Spleen (tissue), 11 donors: ENCODE measurements at regions not wholly inside any gene's neighbourhood (a gene's known extent, or its start where the extent isn't known, plus 50 kb on each side); places are given as distances from the start of the nearest gene placed in this dataset.

ENCODE experiments used
- DNase-seq: peaks from one replicate; pipeline ENCODE4 v3.0.0-alpha.2; 2020
- H3K27ac ChIP-seq, 8 donors: fragments of 200-600 bp; sonication (generic) in 7 of 8; 1 replicate in 4 of 8; 2 replicates in 4 of 8; pipeline versions ENCODE4 v1.5.0 to v1.8.0; 2016 to 2021; ENCODE audit warnings: inconsistent platforms in 4 of 8, mild to moderate bottlenecking in 4 of 8, moderate library complexity in 1 of 8
- H3K27me3 ChIP-seq, 7 donors: fragments of 200-600 bp; sonication (generic) in 6 of 7; replicated peaks in 1 of 7; 1 replicate in 4 of 7; 2 replicates in 3 of 7; pipeline versions ENCODE4 v1.5.0 to v1.8.0; 2016 to 2021; ENCODE audit warnings: inconsistent platforms in 3 of 7, mild to moderate bottlenecking in 1 of 7
- H3K36me3 ChIP-seq, 6 donors: fragments of 200-600 bp; sonication (generic) in 5 of 6; 1 replicate in 4 of 6; 2 replicates in 2 of 6; pipeline versions ENCODE4 v1.5.0 to v1.8.0; 2016 to 2021; ENCODE audit warnings: inconsistent platforms in 2 of 6
- H3K4me1 ChIP-seq, 6 donors: fragments of 200-600 bp; sonication (generic) in 5 of 6; 1 replicate in 3 of 6; 2 replicates in 3 of 6; pipeline versions ENCODE4 v1.5.0 to v1.8.0; 2016 to 2021; ENCODE audit warnings: inconsistent platforms in 3 of 6
- H3K4me3 ChIP-seq, 8 donors: fragments of 200-600 bp; sonication (generic) in 7 of 8; 1 replicate in 4 of 8; 2 replicates in 4 of 8; pipeline versions ENCODE4 v1.5.0 to v1.8.0; 2016 to 2021; ENCODE audit warnings: inconsistent platforms in 4 of 8, mild to moderate bottlenecking in 4 of 8, moderate library complexity in 2 of 8
- H3K9me3 ChIP-seq, 8 donors: fragments of 200-600 bp; sonication (generic) in 7 of 8; 1 replicate in 4 of 8; 2 replicates in 4 of 8; pipeline versions ENCODE4 v1.5.0 to v1.8.0; 2016 to 2021; ENCODE audit warnings: inconsistent platforms in 4 of 8
- CTCF ChIP-seq, 11 experiments: fragments of 200-600 bp in 7 of 11; fragments of 450-650 bp in 4 of 11; sonication (generic) in 4 of 11; IDR thresholded peaks in 8 of 11; conservative IDR thresholded peaks in 3 of 11; 1 replicate in 7 of 11; 2 replicates in 4 of 11; pipeline versions ENCODE4 v1.4.0 to v1.8.0; 2016 to 2021; ENCODE audit warnings: antibody characterized with exemption in 11 of 11, inconsistent platforms in 4 of 11, mild to moderate bottlenecking in 1 of 11
- POLR2A ChIP-seq, 3 donors: fragments of 450-650 bp; IDR thresholded peaks; one replicate each; pipeline ENCODE4 v1.5.1; 2017; ENCODE audit warnings: antibody characterized with exemption in 3 of 3, mild to moderate bottlenecking in 1 of 3
- POLR2AphosphoS5 ChIP-seq, 3 donors: sonication (generic); formaldehyde crosslinking; IDR thresholded peaks; one replicate each; pipeline ENCODE4 v1.5.1; 2017; ENCODE audit warnings: antibody characterized with exemption in 3 of 3
- WGBS, 5 donors: extraction: QIAGEN DNeasy Blood & Tissue Kit in 3 of 5; methylation state at CpG; one replicate each; pipeline versions ENCODE4 v1.1.5 to v1.1.7; 2013 to 2018; 5-methylcytosine and 5-hydroxymethylcytosine counted together
- intact Hi-C: fragments of 100-400 bp; cut with DNase I; formaldehyde crosslinking; loops from one replicate; pipeline ENCODE4 v1.15.0; 2023; ENCODE audit warnings: low total_unique reads
- donor health status: healthy with polysubstance abuse.
- donor health status: DM: no; HTN: no; CAD: no; lungs with moderate emphysema.
- donor health status: DM: no; HTN: no; CAD: no.
- donor health status: Bipolar disorder and iron deficiency.
- donor health status: healthy.
- donor health status: DM: no; HTN: no; CAD: no.
- donor health status: DM: yes; HTN: yes; CAD: no.

DNA sequence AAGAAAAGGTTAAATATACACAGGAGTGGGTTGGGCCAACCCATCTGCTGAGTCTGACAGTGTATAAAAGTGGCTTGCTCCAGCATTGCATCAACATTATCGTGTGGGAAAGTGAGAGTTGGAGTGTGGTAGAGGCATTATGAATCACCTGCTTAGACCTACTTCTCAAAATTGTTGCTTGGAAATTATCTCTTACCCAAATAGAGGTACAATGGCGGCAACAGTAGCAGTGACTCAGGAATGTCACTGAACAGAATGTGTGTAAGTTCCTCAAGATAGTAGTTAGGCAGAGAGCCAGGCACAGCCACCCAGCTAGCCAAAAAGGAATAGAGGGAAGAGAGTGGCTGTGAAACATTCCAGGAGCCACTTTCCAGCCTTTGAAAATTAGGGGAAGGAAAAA is 616.0 kb downstream of the NUP35 start:
- 68 to 95% (median 81%) methylated on average over 2 of the region's 2 CpGs for WGBS, 5 donors
- Histone ChIP-seq H3K27ac (no peak overlapping the region), H3K9me3 (peaks cover 0 to 14% (median 0%) of the 10 kb centered on the region in 8 donors), H3K4me1 (no peaks in the 10 kb centered on the region), H3K4me3 (no peak overlapping the region), H3K27me3 (no peaks in the 10 kb centered on the region), H3K36me3 (no peaks in the 10 kb centered on the region)
- intact Hi-C loops, result no loop called here
- no peak for TF ChIP-seq POLR2A (IDR thresholded peaks at IDR 0.05)
- no peak for TF ChIP-seq CTCF (IDR thresholded peaks at IDR 0.05 in 8 of 11, conservative IDR thresholded peaks at IDR 0.05 in 3 of 11)
- no peak for TF ChIP-seq POLR2AphosphoS5 (IDR thresholded peaks at IDR 0.05)
- DNase-seq, result no peak

GRCh38 chr2:183752571-183752970 is 628.3 kb downstream of the NUP35 start:
- H3K27ac ChIP-seq, result no peak overlapping the region
- no peak for DNase-seq
- intact Hi-C loops, result no loop called here

GRCh38 chr2:183759033-183759432 is 634.8 kb downstream of the NUP35 start:
- no peak overlapping the region for H3K4me3 ChIP-seq
- no peaks in the 10 kb centered on the region for H3K9me3 ChIP-seq
- no peak for DNase-seq
- no peaks in the 10 kb centered on the region for H3K4me1 ChIP-seq
- H3K36me3 ChIP-seq, result no peaks in the 10 kb centered on the region
- TF ChIP-seq POLR2A (IDR thresholded peaks at IDR 0.05) (no peak), POLR2AphosphoS5 (IDR thresholded peaks at IDR 0.05) (no peak)
- H3K27me3 ChIP-seq, result no peaks in the 10 kb centered on the region
- intact Hi-C loops, result no loop called here
- H3K27ac ChIP-seq, result no peak overlapping the region
- WGBS, 5 donors, result 71 to 91% (median 75%) methylated on average over 1 of the region's 1 CpG

More at GRCh38 chr2:183752571-183752970, 628.3 kb downstream of the NUP35 start:
- Histone ChIP-seq H3K9me3 (peaks cover 0 to 3% (median 0%) of the 10 kb centered on the region in 8 donors), H3K36me3 (no peaks in the 10 kb centered on the region), H3K4me1 (no peaks in the 10 kb centered on the region), H3K27me3 (no peaks in the 10 kb centered on the region), H3K4me3 (no peak overlapping the region)
- 74 to 80% (median 78%) methylated on average over 3 of the region's 3 CpGs for whole genome bisulfite sequencing, 5 donors
- TF ChIP-seq POLR2A (IDR thresholded peaks at IDR 0.05), result no peak
- TF ChIP-seq POLR2AphosphoS5 (IDR thresholded peaks at IDR 0.05), result no peak
- no peak for TF ChIP-seq CTCF (IDR thresholded peaks at IDR 0.05 in 8 of 11, conservative IDR thresholded peaks at IDR 0.05 in 3 of 11)

- TF ChIP-seq POLR2AphosphoS5 (IDR thresholded peaks at IDR 0.05) (no peak), CTCF (IDR thresholded peaks at IDR 0.05 in 8 of 11, conservative IDR thresholded peaks at IDR 0.05 in 3 of 11) (no peak), POLR2A (IDR thresholded peaks at IDR 0.05) (no peak)
- Histone ChIP-seq H3K4me1 (no peaks in the 10 kb centered on the region), H3K27ac (no peak overlapping the region), H3K9me3 (peaks cover 0 to 14% (median 8%) of the 10 kb centered on the region in 8 donors), H3K4me3 (no peak overlapping the region), H3K27me3 (no peaks in the 10 kb centered on the region), H3K36me3 (no peaks in the 10 kb centered on the region)
- intact Hi-C loops, result no loop called here
- WGBS, 5 donors, result 67 to 87% (median 75%) methylated on average over 3 of the region's 3 CpGs
- DNase-seq, result no peak
Measured at GRCh38 chr2:183773775-183774174, 649.5 kb downstream of the NUP35 start.

- Histone ChIP-seq H3K9me3 (peaks cover 0 to 12% (median 0%) of the 10 kb centered on the region in 8 donors), H3K27me3 (no peaks in the 10 kb centered on the region), H3K4me3 (no peak overlapping the region), H3K4me1 (no peaks in the 10 kb centered on the region), H3K36me3 (no peaks in the 10 kb centered on the region), H3K27ac (no peak overlapping the region)
- WGBS, 5 donors, result 45 to 93% (median 71%) methylated on average over 2 of the region's 2 CpGs
- TF ChIP-seq CTCF (IDR thresholded peaks at IDR 0.05 in 8 of 11, conservative IDR thresholded peaks at IDR 0.05 in 3 of 11) (no peak), POLR2A (IDR thresholded peaks at IDR 0.05) (no peak), POLR2AphosphoS5 (IDR thresholded peaks at IDR 0.05) (no peak)
- no peak for DNase-seq
- intact Hi-C loops, result no loop called here
Measured at GRCh38 chr2:183780072-183780471, 655.8 kb downstream of the NUP35 start.
